RKO (cell line): ENCODE measurements at regions not wholly inside any gene's neighbourhood (a gene's known extent, or its start where the extent isn't known, plus 50 kb on each side); places are given as distances from the start of the nearest gene placed in this dataset.

Experiments
- DNase-seq: peaks from one replicate; pipeline ENCODE4 v3.0.0-alpha.2; 2016; ENCODE audit warnings: low spot score

GRCh38 chr16:77662246-77662645 lies 60.1 kb upstream of the NUDT7 start:
- DNase-seq: no peak

GRCh38 chr16:77663711-77664110 lies 58.6 kb upstream of the NUDT7 start:
- no peak for DNase-seq

GRCh38 chr16:77666771-77667170 lies 55.5 kb upstream of the NUDT7 start:
- DNase-seq: no peak

GRCh38 chr16:77668201-77668600 lies 54.1 kb upstream of the NUDT7 start:
- no peak for DNase-seq

- DNase-seq: no peak
Observed at GRCh38 chr16:77669057-77669456, 53.3 kb upstream of the NUDT7 start.
